NCI-H128 (cell line): ENCODE measurements at regions not wholly inside any gene's neighbourhood (a gene's known extent, or its start where the extent isn't known, plus 50 kb on each side); places are given as distances from the start of the nearest gene placed in this dataset.
"Not testable (repeated sequence)": the region's sequence is repeated elsewhere in the genome, so short reads cannot be mapped to it uniquely, and the experiment has no call there.

Experiments
- DNase-seq: peaks from one replicate; lab custom pipeline; 2025; ENCODE audit not compliant: unreplicated experiment; lab: John Stamatoyannopoulos, UW

DNA sequence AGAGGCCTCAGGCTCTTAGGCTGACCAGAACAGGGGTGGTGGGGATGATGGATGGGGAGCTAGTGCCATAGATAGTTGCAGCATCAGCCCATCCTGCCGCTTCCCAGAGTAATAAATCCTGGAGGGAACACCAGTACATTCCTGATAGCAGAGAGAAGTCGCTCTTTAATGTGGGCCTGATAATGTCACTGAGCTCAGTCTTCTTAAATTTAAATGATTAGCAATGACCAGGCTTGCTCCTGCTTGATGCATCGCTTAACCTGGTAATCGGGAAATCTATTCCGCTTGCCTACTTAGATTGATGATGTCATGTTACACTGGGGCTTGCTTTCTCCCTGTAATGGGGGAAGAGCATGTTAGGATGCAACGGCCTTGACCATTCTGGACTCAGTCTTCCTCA is 218.6 kb upstream of the PLXNA2 start:
- no peak for DNase-seq

DNA sequence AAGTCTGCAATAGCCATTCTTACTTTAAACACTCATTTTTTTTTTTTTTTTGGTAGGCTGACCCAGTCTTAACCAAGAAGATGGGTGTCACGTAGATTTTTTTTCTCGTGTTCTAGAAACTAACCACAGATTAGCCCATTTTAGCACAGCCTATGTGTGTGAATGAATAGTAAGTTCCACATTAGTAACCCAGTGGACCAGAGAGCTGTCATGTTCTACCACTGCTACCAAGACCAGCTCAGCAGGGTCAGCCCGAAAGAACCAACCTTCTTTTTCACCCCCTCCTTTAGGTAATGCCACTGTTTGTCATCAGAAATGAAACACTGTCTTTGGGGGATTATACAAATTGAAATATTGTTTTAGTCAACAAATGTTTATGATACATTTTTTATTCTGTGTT is 221.1 kb upstream of the PLXNA2 start:
- DNase-seq: no peak

GRCh38 chr1:208465786-208466590 is 221.8 kb upstream of the PLXNA2 start:
- no peak for DNase-seq

- no peak for DNase-seq
Measured at GRCh38 chr1:208467151-208467780, 223.1 kb upstream of the PLXNA2 start.

- no peak for DNase-seq
Measured at GRCh38 chr1:208475449-208475848, 231.3 kb upstream of the PLXNA2 start.

GRCh38 chr1:208475951-208476845 is 232.0 kb upstream of the PLXNA2 start:
- DNase-seq: no peak

DNA sequence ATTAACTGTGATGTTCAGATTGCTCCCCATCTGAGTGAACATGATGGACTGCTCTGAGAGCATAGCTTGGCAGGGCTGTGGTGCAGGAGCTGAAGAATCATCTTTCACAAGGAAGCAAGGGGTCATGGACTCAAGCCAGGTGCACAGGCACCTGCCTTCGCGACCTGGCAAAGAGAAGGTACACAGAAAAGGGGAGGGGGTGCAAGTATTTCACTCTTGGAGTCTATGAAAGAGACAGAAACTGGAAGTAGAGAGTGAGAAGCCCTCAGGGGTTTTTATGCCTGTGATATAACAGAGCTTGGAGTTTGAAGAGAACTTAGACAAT is 232.6 kb upstream of the PLXNA2 start:
- DNase-seq: no peak

- no peak for DNase-seq
Measured at GRCh38 chr1:208479435-208479834, 235.3 kb upstream of the PLXNA2 start.

DNA sequence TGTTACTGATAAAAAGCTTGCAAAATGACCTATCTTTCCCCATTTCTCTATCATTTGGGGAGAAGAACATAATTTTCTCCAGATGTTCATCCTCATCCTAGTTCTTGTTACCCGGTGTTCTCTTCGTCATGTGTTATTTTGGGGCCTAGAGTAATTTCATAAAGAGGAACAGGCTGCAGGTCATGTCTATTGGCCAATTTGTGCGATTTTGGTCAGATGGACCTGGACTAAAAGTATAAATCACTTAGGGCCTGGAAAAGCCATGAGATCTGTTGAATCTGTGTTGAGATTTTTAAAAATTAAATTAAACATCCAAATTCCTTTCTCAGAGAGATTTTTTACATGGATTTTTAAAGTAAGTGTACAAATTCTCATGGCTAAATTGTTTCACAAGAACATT is 241.3 kb upstream of the PLXNA2 start:
- no peak for DNase-seq

GRCh38 chr1:208486677-208487076 is 242.5 kb upstream of the PLXNA2 start:
- no peak for DNase-seq

- DNase-seq: not testable (repeated sequence)
Measured at GRCh38 chr1:208488432-208488831, 244.2 kb upstream of the PLXNA2 start.

GRCh38 chr1:208496467-208497371 is 252.5 kb upstream of the PLXNA2 start:
- no peak for DNase-seq

GRCh38 chr1:208497866-208498541 is 253.8 kb upstream of the PLXNA2 start:
- DNase-seq: no peak

GRCh38 chr1:208499026-208499425 is 254.8 kb upstream of the PLXNA2 start:
- no peak for DNase-seq

DNA sequence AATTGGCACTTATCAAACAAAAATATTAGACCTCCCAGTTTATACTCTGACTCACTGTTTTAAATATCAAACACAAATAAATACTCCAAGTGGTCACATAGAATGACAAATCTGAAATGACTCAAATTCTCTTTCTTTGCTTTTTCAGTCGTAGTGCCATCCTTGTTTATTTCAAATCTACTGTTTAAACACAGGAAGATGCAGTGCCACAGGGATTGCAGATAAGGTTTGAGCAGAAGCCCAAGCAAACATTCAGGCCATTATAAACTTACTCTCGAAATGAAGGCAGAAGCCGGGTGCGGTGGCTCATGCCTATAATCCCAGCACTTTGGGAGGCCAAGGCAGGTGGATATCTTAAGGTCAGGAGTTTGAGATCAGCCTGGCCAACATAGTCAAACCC is 255.4 kb upstream of the PLXNA2 start:
- no peak for DNase-seq

GRCh38 chr1:208500375-208500774 is 256.2 kb upstream of the PLXNA2 start:
- no peak for DNase-seq

DNA sequence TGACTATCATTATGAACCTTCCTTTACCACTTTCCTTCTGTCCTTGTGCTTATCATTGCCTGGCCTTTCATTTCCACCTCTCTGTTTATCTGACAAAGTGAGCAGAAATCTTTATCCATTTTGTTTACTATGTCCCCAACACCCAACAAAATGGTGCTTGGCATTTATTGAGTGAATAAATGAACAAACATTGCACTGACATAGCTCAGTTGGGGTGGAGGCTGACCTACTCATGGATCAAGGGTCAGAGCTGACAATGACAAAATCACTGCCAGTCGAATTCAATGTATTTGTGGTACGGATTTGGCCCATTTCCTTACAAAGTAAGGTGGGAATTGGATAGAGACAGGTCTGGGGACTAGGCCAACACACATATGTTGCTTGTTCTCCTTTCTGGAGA is 257.4 kb upstream of the PLXNA2 start:
- no peak for DNase-seq

DNA sequence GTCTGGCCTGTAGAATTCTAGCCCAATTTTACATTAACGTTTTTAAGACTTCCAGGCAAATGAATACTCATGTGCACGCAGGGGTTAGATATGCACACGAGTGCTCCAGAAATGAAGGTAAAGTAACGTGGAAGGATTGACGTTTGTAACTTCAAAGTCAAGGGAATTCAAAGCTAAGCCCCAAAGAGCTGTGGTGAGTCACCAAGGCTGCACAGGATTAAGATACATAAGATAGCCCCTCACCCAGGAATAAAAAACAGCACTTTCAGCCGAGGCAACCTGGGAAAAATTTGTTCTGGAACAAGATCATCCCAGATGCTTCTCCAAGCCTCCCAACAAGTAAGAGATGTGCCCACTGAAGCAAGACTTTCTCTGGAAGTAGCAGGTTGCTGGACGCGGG is 259.6 kb upstream of the PLXNA2 start:
- DNase-seq: no peak

DNA sequence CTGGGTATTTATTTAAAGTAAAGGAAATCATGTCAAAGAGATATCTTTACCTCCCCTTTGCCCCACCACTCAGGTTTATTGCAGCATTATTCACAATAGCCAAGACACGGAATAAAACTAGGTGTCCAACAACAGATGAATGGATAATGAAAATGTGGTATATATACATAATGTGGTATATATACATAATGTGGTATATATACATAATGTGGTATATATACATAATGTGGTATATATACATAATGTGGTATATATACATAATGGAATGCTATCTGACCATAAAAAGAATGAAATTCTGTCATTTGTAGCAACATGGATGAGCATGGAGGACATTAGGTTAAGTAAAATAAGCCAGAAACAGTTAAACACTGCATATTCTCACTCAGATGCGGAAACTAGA is 262.6 kb upstream of the PLXNA2 start:
- DNase-seq: no peak

DNA sequence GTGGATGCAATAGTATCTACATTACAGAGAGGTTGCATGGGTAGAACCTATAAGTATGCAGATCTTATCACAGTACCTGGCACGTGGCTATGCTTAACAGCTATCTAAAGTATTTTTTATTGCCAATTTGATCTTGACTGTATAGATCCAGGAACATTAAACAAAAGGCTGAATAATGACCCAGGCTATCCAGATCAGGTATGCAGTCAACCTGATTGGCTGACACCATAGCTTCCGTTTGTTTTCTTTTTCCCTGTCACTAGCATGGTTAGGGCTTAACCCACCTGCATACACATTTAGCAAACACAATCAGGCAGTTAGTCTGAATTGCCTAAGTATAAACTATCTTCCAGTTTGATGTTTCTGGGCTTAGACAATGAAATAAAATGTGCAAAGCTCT is 264.9 kb upstream of the PLXNA2 start:
- no peak for DNase-seq
